Prostate gland (tissue), 2 donors: ENCODE measurements at regions not wholly inside any gene's neighbourhood (a gene's known extent, or its start where the extent isn't known, plus 50 kb on each side); places are given as distances from the start of the nearest gene placed in this dataset.

Experiments
- DNase-seq: peaks from one replicate; pipeline ENCODE4 v3.0.0-alpha.2; 2019; ENCODE audit warnings: low spot score
- H3K27ac ChIP-seq, 2 donors: fragments of 200-600 bp; sonication (generic); 2 replicates each; pipeline ENCODE4 v1.5.1; 2017 to 2019
- H3K27me3 ChIP-seq: fragments of 200-600 bp; sonication (generic); replicated peaks from 2 replicates; pipeline ENCODE4 v1.5.1; 2019; ENCODE audit not compliant: insufficient read depth
- H3K36me3 ChIP-seq, 2 donors: fragments of 200-600 bp; sonication (generic); 1 replicate in 1 of 2; 2 replicates in 1 of 2; pipeline versions ENCODE4 v1.5.1 to v1.8.1; 2017 to 2019
- H3K4me1 ChIP-seq: fragments of 200-600 bp; sonication (generic); replicated peaks from 2 replicates; pipeline ENCODE4 v1.5.1; 2019
- H3K4me3 ChIP-seq, 2 donors: fragments of 200-600 bp; sonication (generic); 2 replicates each; pipeline ENCODE4 v1.5.1; 2017 to 2019
- H3K9me3 ChIP-seq: fragments of 200-600 bp; sonication (generic); 2 replicates; pipeline ENCODE4 v1.5.1; 2017
- POLR2A ChIP-seq: fragments of 450-650 bp; IDR thresholded peaks from one replicate; pipeline ENCODE4 v1.6.1; 2016; ENCODE audit warnings: antibody characterized with exemption, mild to moderate bottlenecking
- POLR2AphosphoS5 ChIP-seq: sonication (generic); formaldehyde crosslinking; IDR thresholded peaks from one replicate; pipeline ENCODE4 v1.6.1; 2017; ENCODE audit warnings: antibody characterized with exemption
- WGBS: methylation state at CpG from one replicate; pipeline ENCODE4 v1.1.5; 2018; 5-methylcytosine and 5-hydroxymethylcytosine counted together
- intact Hi-C: fragments of 100-400 bp; cut with DNase I; formaldehyde crosslinking; loops from one replicate; pipeline ENCODE4 v1.14.2; 2022
- TF ChIP-seq, protein P1 (sequence below), 4 experiments: fragments of 200-600 bp in 2 of 4; fragments of 450-650 bp in 2 of 4; sonication (generic) in 2 of 4; IDR thresholded peaks; 1 replicate in 3 of 4; 2 replicates in 1 of 4; pipeline ENCODE4 v1.5.1; 2016 to 2019; ENCODE audit warnings: antibody characterized with exemption in 4 of 4, mild to moderate bottlenecking in 2 of 4, moderate library complexity in 2 of 4

DNA sequence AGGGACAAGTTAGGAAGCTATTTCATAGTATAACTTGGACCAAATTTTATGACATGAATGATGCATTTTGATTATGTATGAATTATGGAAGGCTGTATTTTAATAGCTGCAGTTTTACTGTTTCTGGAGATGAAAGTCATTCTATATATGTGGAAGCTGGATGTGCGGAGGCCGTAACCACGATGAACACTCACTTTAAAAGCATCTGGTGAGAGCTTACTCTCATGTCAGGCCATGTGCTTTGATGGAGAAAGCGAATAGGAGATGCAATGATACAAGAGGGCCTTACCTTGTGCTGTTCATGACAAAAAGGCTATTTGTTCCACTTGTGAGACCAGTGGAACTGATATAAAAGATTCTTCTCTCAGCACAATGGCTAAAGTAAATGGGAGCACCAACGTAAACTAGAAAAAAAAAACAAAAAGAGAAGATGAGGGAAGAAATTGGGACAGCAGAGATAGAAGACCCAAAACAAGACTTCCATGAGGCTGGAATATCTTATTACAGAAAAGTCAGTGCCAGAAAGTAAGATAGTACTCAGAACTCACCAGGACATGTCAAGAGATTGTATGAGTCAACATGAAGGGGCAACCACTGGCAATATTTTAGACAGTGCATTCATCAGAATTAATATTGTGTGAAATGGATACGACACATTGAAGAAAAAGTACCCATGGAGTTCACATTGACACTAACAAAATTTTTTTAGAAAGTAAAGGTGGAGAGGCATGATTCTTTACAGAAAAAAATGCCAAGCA lies 63.3 kb upstream of the GAB1 start:
- H3K4me3 ChIP-seq: no peak overlapping the region
- no peak for DNase-seq
- intact Hi-C loops: no loop called here
- 91% methylated on average over 6 of the region's 6 CpGs for WGBS
- H3K27me3 ChIP-seq: no peaks in the 10 kb centered on the region
- H3K36me3 ChIP-seq: no peaks in the 10 kb centered on the region
- no peak overlapping the region for H3K27ac ChIP-seq
- no peaks in the 10 kb centered on the region for H3K4me1 ChIP-seq
- H3K9me3 ChIP-seq: no peaks in the 10 kb centered on the region
- no peak for TF ChIP-seq POLR2AphosphoS5
- TF ChIP-seq, protein P1, sequence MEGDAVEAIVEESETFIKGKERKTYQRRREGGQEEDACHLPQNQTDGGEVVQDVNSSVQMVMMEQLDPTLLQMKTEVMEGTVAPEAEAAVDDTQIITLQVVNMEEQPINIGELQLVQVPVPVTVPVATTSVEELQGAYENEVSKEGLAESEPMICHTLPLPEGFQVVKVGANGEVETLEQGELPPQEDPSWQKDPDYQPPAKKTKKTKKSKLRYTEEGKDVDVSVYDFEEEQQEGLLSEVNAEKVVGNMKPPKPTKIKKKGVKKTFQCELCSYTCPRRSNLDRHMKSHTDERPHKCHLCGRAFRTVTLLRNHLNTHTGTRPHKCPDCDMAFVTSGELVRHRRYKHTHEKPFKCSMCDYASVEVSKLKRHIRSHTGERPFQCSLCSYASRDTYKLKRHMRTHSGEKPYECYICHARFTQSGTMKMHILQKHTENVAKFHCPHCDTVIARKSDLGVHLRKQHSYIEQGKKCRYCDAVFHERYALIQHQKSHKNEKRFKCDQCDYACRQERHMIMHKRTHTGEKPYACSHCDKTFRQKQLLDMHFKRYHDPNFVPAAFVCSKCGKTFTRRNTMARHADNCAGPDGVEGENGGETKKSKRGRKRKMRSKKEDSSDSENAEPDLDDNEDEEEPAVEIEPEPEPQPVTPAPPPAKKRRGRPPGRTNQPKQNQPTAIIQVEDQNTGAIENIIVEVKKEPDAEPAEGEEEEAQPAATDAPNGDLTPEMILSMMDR (IDR thresholded peaks at IDR 0.05): no peak
- TF ChIP-seq POLR2A: no peak

DNA sequence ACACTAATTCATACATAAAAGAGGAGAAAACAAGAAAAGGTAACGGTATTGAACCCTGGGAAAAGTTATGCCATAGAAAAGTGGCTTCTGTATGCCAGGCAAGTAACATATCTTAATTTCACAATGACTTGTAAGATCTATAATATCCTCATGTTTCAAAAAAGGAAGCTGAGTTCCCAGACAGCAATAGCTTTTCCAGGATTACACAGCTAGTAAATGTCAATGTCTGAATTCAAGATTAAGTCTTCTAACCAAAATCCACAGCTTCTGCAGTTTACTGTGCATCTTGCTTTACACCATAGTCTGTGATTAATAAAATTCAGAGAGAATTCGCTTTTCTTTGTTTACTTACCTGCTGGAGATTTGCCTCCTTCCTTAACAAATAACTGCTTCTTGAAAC lies 55.8 kb upstream of the GAB1 start:
- TF ChIP-seq POLR2AphosphoS5 (no peak), POLR2A (no peak)
- TF ChIP-seq, protein P1 (IDR thresholded peaks at IDR 0.05): no peak
- intact Hi-C loops: no loop called here

DNA sequence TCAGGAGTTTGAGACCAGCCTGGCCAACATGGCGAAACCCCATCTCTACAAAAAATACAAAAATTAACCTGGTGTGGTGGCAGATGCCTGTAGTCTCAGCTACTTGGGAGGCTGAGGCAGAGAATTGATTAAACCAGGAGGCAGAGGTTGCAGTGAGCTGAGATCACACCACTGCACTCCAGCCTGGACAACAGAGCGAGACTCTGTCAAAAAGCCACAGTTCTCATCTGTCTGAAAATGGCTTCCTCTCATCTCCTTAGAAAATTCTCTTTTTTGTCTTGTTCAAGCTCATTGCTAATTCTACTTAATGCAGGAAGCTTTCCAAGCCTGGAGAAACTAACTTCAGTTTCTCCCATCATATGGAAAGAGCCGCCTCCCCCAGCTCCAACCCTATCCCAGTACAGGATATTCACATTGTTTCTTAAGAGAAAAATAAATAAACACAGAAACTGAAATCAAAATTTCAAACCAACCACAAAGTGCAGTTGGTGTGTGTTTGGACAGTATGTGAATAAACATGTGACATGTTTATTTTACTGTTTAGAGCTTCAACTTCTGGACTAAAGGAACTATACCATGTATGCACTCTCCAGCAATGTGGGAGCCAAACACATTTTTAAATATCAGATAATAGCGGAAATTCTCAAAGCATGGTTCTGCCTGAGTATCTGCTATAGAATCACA lies 55.0 kb upstream of the GAB1 start:
- H3K4me3 ChIP-seq: no peak overlapping the region
- TF ChIP-seq, protein P1 (IDR thresholded peaks at IDR 0.05): no peak
- TF ChIP-seq POLR2A: no peak
- TF ChIP-seq POLR2AphosphoS5: no peak
- no peaks in the 10 kb centered on the region for H3K4me1 ChIP-seq
- intact Hi-C loops: no loop called here
- no peak for DNase-seq
- no peak overlapping the region for H3K27ac ChIP-seq
- no peaks in the 10 kb centered on the region for H3K36me3 ChIP-seq
- H3K27me3 ChIP-seq: no peaks in the 10 kb centered on the region
- WGBS: 92% methylated on average over 4 of the region's 4 CpGs
- no peaks in the 10 kb centered on the region for H3K9me3 ChIP-seq

More for the DNA sequence above, 55.8 kb upstream of the GAB1 start:
- Histone ChIP-seq H3K27ac (no peak overlapping the region), H3K27me3 (no peaks in the 10 kb centered on the region), H3K4me3 (no peak overlapping the region), H3K4me1 (no peaks in the 10 kb centered on the region), H3K36me3 (no peaks in the 10 kb centered on the region), H3K9me3 (no peaks in the 10 kb centered on the region)
- DNase-seq: no peak
- 47% methylated on average over 2 of the region's 2 CpGs for WGBS

DNA sequence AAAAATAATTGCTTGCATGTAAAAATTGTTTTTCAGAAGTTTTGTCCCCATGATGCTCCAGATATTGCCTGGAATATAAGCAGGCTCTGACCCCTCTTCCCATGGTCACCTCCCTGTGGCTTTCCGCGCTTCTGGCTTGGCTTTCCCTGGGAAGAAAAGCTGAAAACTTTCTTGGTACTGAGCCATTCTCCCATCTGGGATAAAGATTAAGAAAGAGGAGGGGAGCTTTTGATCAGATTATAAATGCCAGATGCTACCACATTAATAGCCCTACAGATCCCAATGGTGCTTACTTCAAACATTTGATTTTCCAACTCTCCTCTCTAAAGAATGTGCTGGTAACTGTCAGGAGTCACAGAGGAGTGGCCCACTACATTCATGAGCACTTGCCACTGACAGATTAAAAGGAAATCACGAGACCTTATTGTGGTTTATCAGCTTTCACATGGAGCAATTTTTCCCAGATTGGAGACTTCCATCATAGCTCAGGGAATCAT lies 54.4 kb upstream of the GAB1 start:
- Histone ChIP-seq H3K4me3 (no peak overlapping the region), H3K4me1 (no peaks in the 10 kb centered on the region), H3K27ac (no peak overlapping the region), H3K9me3 (no peaks in the 10 kb centered on the region), H3K36me3 (no peaks in the 10 kb centered on the region), H3K27me3 (no peaks in the 10 kb centered on the region)
- no peak for DNase-seq
- no peak for TF ChIP-seq POLR2AphosphoS5
- TF ChIP-seq, protein P1 (IDR thresholded peaks at IDR 0.05): no peak
- no peak for TF ChIP-seq POLR2A
- intact Hi-C loops: no loop called here
- WGBS: 72% methylated on average over 3 of the region's 3 CpGs
